Hematopoietic multipotent progenitor cell (in vitro differentiated cells): ENCODE measurements at regions not wholly inside any gene's neighbourhood (a gene's known extent, or its start where the extent isn't known, plus 50 kb on each side); places are given as distances from the start of the nearest gene placed in this dataset.

Experiments
- DNase-seq, 3 donors: peaks; one replicate each; pipeline ENCODE4 v3.0.0-alpha.2; 2011 to 2015; ENCODE audit warnings: low read depth in 2 of 3, low spot score in 2 of 3

DNA sequence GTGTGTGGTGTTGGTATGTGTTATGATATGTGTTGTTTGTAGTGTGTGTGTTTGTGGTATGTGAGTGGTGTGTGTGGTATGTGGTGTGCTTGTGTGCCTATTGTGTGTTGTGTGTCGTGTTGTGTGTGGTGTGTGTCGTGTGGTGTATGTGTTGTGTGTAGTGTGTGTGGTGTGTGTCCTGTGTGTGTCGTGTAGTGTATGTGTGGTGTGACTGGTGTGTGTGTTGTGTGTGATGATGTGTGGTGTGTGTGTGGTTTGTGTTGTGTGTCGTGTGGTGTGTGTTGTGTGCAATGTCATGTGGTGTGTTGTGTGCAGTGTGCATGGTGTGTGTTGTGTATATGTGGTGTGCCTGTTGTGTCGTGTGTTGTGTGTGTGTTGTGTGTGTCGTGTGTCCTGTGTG, 144.6 kb downstream of the DNAJB6 start:
- no peak for DNase-seq

DNA sequence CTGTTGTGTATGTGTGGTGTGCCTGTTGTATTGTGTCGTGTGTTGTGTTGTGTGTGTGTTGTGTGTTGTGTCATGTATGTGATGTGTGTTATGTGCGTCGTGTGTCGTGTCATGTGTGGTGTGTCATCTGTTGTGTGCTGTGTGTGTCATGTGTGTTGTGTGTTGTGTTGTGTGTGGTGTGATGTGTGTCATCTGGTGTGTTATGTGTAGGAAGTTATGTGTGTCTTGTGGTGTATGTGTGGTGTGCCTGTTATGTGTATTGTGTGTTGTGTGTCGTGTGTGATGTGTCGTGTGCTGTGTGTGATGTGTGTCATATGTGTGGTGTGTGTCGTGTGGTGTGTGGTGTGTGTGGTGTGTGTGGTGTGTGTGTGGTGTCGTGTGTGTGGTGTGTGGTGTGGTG, 145.2 kb downstream of the DNAJB6 start:
- DNase-seq = no peak

GRCh38 chr7:157482517-157483087, 145.8 kb downstream of the DNAJB6 start:
- DNase-seq = no peak

DNA sequence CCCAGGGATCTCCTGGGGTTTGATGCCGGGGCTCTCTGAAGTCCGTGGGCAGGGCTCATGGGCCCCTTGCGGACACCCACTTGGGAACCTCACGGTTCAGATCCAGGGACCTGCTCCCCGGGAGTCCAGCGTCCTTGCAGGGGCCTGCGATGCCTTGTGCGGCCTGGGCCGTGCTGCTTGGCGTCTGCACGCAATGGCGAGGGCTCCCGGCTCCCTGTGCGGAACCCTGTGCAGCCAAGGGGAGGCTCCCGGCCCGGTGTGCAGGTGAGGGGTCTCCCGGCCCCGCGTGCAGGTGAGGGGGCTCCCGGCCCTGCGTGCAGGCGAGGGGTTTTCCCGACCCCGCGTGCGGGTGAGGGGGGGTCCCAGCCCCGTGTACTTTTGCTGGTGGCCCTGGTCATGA, 146.7 kb downstream of the DNAJB6 start:
- DNase-seq = no peak

DNA sequence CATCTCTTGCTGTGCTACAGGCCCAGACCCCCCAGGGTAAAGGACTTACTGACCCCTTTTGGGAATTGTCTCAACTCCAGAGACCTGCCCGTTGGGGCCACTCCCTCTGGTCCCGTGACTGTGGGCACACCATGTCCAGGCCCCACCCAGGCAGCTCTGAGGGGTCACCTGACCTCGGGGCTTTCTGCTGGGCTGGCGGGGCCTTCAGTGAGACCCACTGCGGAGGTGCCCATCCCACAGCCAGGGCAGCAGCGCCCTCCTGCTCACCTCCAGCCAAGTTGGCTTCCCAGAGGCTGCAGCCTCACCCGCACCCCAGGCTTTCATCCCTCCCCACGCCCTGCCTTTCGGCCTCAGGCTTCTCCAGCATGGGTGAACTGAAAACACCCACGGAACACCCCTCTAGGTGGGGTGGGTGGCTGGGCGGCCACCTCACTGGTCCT, 147.2 kb downstream of the DNAJB6 start:
- no peak for DNase-seq

DNA sequence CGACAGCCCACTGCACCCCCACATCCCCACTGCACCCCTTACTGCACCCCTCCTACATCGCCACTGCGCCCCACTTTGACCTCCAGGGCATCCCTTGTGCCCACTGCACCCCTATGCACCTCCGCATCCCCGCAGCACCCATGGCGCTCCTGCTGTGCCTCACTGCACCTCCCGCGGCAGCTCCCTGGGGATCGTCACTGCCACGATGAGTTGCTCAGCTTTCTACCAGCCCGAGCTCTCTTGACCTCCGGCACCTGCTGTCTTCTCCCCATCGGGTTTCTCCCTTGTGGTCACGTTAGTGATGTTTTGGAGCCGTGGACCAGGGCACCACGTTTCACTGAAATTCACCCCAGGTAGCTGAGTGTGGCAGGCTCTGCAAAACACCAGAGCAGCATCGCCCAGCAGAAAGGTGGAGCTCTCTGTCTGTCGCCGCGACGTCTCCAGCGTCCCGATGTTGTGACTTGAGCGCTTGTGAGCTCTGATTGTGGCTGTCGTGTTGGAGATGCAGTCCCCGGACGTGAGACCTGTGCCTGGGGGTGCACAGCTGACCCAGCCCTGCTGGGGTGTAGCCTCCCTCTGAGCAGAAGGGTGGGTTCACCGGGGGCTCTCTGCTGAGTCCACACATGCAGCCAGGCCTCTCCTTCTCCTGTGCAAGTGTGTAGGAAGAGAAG, 147.7 kb downstream of the DNAJB6 start:
- DNase-seq = no peak

DNA sequence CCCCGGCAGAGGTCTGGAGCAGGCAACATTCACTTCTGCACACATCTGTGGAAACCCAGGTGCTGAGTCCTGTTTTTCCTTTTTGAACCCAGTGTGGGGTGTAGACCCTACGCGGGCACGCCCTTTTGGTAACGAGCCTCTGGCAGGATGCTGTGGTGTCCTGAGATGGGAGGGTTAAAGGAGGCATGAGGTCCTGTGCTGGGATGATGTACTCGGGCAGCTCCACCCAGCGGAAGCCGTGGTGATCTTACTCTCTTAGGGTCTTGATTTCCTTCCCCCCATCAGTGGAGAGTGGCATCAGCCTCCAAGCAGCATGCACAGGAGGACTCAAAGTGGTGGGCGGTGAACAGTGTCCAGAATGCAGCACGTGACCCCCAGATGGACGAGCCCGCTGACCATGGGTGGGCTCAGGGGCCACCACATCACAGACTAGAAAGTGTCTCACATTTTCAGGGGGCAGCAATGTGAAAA, 148.6 kb downstream of the DNAJB6 start:
- DNase-seq = no peak

- DNase-seq = no peak
Measured at GRCh38 chr7:157486007-157486755, 149.4 kb downstream of the DNAJB6 start.

- DNase-seq = no peak
Measured at GRCh38 chr7:157487046-157487770, 150.4 kb downstream of the DNAJB6 start.

DNA sequence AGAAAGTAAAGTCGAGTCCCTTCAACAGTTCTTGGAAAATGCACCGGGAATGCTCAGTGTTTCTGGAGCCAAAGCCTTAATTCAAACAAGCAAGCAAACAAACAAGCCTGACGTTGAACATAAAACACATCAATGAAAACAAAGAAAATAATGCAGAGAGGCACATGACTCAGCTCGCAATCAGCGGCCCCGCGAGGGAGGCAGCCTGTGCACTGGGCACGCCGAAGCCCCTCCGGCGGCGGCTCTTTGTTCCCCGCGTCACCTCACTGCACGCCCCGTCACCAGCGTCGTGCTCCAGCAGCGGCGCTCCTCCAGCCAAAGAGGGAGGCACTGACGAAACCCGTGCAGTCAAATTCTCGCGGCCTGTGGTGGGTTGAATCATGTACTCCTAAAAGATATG, 151.5 kb downstream of the DNAJB6 start:
- no peak for DNase-seq

- no peak for DNase-seq
Measured at GRCh38 chr7:157488966-157489365, 152.2 kb downstream of the DNAJB6 start.
